ENCODE measurements at regions not wholly inside any gene's neighbourhood (a gene's known extent, or its start where the extent isn't known, plus 50 kb on each side); places are given as distances from the start of the nearest gene placed in this dataset.

- no peak for DNase-seq
Measured at GRCh38 chr3:110708156-110708555, 363.5 kb upstream of the NECTIN3 start.

DNA sequence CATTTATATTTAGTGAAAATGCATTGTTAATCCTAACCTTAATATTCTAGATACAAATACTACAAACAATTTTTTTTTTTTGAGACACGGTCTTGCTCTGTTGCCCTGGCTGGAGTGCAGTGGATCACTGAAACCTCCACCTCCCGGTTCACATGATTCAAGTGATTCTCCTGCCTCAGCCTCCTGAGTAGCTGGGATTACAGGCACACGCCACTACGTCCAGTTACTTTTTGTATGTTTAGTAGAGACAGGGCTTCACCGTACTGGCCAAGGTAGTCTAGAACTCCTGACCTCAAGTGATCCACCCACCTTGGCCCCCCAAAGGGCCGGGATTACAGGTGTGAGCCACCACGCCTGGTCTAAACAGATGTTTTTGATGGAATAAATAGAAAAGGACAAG is 361.5 kb upstream of the NECTIN3 start:
- Histone ChIP-seq H3K4me1 (no peaks in the 10 kb centered on the region), H3K27me3 (no peaks in the 10 kb centered on the region), H3K4me3 (no peak overlapping the region), H3K36me3 (no peaks in the 10 kb centered on the region), H3K27ac (no peak overlapping the region), H3K9me3 (no peaks in the 10 kb centered on the region)
- no peak for TF ChIP-seq POLR2A (IDR thresholded peaks at IDR 0.05)
- TF ChIP-seq, protein P1, sequence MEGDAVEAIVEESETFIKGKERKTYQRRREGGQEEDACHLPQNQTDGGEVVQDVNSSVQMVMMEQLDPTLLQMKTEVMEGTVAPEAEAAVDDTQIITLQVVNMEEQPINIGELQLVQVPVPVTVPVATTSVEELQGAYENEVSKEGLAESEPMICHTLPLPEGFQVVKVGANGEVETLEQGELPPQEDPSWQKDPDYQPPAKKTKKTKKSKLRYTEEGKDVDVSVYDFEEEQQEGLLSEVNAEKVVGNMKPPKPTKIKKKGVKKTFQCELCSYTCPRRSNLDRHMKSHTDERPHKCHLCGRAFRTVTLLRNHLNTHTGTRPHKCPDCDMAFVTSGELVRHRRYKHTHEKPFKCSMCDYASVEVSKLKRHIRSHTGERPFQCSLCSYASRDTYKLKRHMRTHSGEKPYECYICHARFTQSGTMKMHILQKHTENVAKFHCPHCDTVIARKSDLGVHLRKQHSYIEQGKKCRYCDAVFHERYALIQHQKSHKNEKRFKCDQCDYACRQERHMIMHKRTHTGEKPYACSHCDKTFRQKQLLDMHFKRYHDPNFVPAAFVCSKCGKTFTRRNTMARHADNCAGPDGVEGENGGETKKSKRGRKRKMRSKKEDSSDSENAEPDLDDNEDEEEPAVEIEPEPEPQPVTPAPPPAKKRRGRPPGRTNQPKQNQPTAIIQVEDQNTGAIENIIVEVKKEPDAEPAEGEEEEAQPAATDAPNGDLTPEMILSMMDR (IDR thresholded peaks at IDR 0.05), result no peak
- DNase-seq, result no peak

More at GRCh38 chr3:110708156-110708555, 363.5 kb upstream of the NECTIN3 start:
- Histone ChIP-seq H3K27me3 (no peaks in the 10 kb centered on the region), H3K4me3 (no peak overlapping the region), H3K4me1 (no peaks in the 10 kb centered on the region), H3K36me3 (no peaks in the 10 kb centered on the region), H3K9me3 (no peaks in the 10 kb centered on the region), H3K27ac (no peak overlapping the region)
- TF ChIP-seq, protein P1 (IDR thresholded peaks at IDR 0.05), result no peak
- TF ChIP-seq POLR2A (IDR thresholded peaks at IDR 0.05), result no peak

DNA sequence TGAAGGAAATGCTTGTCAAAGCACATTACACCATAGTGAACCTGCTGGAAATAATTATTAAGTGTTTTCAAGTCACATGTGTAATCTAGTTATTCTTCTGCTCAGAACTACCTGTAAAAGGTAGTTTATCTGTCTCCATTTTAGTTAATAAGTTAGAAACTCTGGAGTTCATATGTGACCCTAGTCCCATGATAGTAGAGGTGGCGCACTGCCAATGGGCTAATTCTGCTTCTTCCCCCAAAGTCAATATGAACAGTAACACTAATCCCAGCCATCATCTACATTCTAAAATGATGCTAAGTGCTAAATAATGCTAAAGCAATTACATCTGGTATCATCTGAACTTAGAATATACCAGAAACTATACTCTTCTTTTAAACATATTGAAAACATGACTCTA is 361.0 kb upstream of the NECTIN3 start:
- H3K27me3 ChIP-seq, result no peaks in the 10 kb centered on the region
- H3K4me3 ChIP-seq, result no peak overlapping the region
- H3K36me3 ChIP-seq, result no peaks in the 10 kb centered on the region
- H3K4me1 ChIP-seq, result no peaks in the 10 kb centered on the region
- H3K9me3 ChIP-seq, result no peaks in the 10 kb centered on the region
- DNase-seq, result no peak
- TF ChIP-seq POLR2A (IDR thresholded peaks at IDR 0.05), result no peak
- TF ChIP-seq, protein P1 (IDR thresholded peaks at IDR 0.05), result no peak
- H3K27ac ChIP-seq, result no peak overlapping the region

- Histone ChIP-seq H3K27me3 (no peaks in the 10 kb centered on the region), H3K36me3 (no peaks in the 10 kb centered on the region), H3K9me3 (no peaks in the 10 kb centered on the region), H3K27ac (no peak overlapping the region), H3K4me1 (no peaks in the 10 kb centered on the region), H3K4me3 (no peak overlapping the region)
- DNase-seq, result no peak
- TF ChIP-seq, protein P1 (IDR thresholded peaks at IDR 0.05), result no peak
- TF ChIP-seq POLR2A (IDR thresholded peaks at IDR 0.05), result no peak
Measured at GRCh38 chr3:110711130-110711832, 360.3 kb upstream of the NECTIN3 start.

GRCh38 chr3:110711851-110712516 is 359.6 kb upstream of the NECTIN3 start:
- Histone ChIP-seq H3K9me3 (no peaks in the 10 kb centered on the region), H3K4me1 (no peaks in the 10 kb centered on the region), H3K4me3 (no peak overlapping the region), H3K27ac (no peak overlapping the region), H3K36me3 (no peaks in the 10 kb centered on the region), H3K27me3 (no peaks in the 10 kb centered on the region)
- DNase-seq, result no peak
- TF ChIP-seq POLR2A (IDR thresholded peaks at IDR 0.05), result no peak
- TF ChIP-seq, protein P1 (IDR thresholded peaks at IDR 0.05), result no peak

Measured in Peyer's patch (tissue), 4 donors.